HEK293 (cell line): ENCODE measurements at regions not wholly inside any gene's neighbourhood (a gene's known extent, or its start where the extent isn't known, plus 50 kb on each side); places are given as distances from the start of the nearest gene placed in this dataset.

Source experiments
- YY1 ChIP-seq: fragments of 450-650 bp; formaldehyde crosslinking; IDR thresholded peaks from 2 replicates; pipeline ENCODE4 v1.5.1; 2018; ENCODE audit warnings: missing biosample characterization, missing genetic modification characterization
- ZNF24 ChIP-seq: fragments of 450-650 bp; formaldehyde crosslinking; IDR thresholded peaks from 2 replicates; pipeline ENCODE4 v1.5.1; 2016; ENCODE audit warnings: missing biosample characterization, missing genetic modification characterization
- ZNF292 ChIP-seq: fragments of 450-650 bp; formaldehyde crosslinking; IDR thresholded peaks from 2 replicates; pipeline ENCODE4 v1.5.1; 2016; ENCODE audit warnings: low read depth, missing biosample characterization, missing genetic modification characterization, borderline replicate concordance
- ZNF311 ChIP-seq: fragments of 450-650 bp; formaldehyde crosslinking; IDR thresholded peaks from 2 replicates; pipeline ENCODE4 v1.5.1; 2017; ENCODE audit warnings: missing biosample characterization, missing genetic modification characterization, borderline replicate concordance
- ZNF341 ChIP-seq: fragments of 450-650 bp; formaldehyde crosslinking; IDR thresholded peaks from 2 replicates; pipeline ENCODE4; 2016; ENCODE audit warnings: low read depth, missing biosample characterization, missing genetic modification characterization
- ZNF350 ChIP-seq: fragments of 450-650 bp; formaldehyde crosslinking; IDR thresholded peaks from 2 replicates; pipeline ENCODE4 v1.5.0; 2017; ENCODE audit warnings: missing biosample characterization, mild to moderate bottlenecking, missing genetic modification characterization
- ZNF548 ChIP-seq: fragments of 450-650 bp; formaldehyde crosslinking; IDR thresholded peaks from 2 replicates; pipeline ENCODE4 v1.5.1; 2016; ENCODE audit warnings: missing biosample characterization, missing genetic modification characterization
- ZNF654 ChIP-seq: fragments of 450-650 bp; formaldehyde crosslinking; IDR thresholded peaks from 2 replicates; pipeline ENCODE4 v1.5.1; 2016; ENCODE audit warnings: low read depth, missing biosample characterization, missing genetic modification characterization
- TF ChIP-seq, protein P1 (sequence below): fragments of 450-650 bp; formaldehyde crosslinking; IDR thresholded peaks from 2 replicates; pipeline ENCODE4 v1.5.1; 2016; ENCODE audit warnings: missing biosample characterization, missing genetic modification characterization

DNA sequence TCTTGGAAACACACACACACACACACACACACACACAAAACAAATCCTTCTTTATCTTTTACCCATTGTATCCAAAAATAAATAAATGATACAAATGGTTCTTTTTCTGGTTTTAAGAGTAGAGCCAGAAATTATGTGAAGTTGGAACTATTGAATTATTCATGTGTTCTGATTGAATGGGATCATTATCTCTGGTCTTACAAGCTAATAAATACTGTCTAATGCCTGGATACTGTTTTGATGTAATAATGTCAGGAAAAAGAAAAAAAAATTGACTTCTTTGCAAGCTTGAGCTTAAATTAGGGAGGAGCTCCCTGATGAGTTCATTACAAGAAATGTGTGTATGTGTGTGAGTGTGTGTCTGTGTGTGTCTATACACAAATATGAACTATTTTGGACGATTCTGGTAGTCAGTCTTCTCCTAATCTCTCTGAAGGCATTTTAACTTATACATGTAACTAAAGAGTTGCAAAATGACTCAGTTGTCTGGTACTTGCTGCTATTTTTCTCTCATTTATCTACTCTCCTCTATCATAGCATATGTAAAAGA, 507.2 kb upstream of the AGTR1 start:
- TF ChIP-seq ZNF311 (tag by site-specific recombination) (no peak), ZNF292 (no peak), ZNF654 (tag by site-specific recombination) (no peak), ZNF548 (tag by site-specific recombination) (no peak), ZNF341 (tag by site-specific recombination) (no peak), ZNF24 (tag by site-specific recombination) (no peak), ZNF350 (tag by site-specific recombination) (no peak), YY1 (no peak)
- TF ChIP-seq, protein P1, sequence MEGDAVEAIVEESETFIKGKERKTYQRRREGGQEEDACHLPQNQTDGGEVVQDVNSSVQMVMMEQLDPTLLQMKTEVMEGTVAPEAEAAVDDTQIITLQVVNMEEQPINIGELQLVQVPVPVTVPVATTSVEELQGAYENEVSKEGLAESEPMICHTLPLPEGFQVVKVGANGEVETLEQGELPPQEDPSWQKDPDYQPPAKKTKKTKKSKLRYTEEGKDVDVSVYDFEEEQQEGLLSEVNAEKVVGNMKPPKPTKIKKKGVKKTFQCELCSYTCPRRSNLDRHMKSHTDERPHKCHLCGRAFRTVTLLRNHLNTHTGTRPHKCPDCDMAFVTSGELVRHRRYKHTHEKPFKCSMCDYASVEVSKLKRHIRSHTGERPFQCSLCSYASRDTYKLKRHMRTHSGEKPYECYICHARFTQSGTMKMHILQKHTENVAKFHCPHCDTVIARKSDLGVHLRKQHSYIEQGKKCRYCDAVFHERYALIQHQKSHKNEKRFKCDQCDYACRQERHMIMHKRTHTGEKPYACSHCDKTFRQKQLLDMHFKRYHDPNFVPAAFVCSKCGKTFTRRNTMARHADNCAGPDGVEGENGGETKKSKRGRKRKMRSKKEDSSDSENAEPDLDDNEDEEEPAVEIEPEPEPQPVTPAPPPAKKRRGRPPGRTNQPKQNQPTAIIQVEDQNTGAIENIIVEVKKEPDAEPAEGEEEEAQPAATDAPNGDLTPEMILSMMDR, result no peak
